Kasumi-1 (cell line): ENCODE measurements at regions not wholly inside any gene's neighbourhood (a gene's known extent, or its start where the extent isn't known, plus 50 kb on each side); places are given as distances from the start of the nearest gene placed in this dataset.
"Not testable (repeated sequence)": the region's sequence is repeated elsewhere in the genome, so short reads cannot be mapped to it uniquely, and the experiment has no call there.

Experiments
- DNase-seq, 2 experiments: peaks; one replicate each; lab custom pipeline; 2025; lab: John Stamatoyannopoulos, UW

DNA sequence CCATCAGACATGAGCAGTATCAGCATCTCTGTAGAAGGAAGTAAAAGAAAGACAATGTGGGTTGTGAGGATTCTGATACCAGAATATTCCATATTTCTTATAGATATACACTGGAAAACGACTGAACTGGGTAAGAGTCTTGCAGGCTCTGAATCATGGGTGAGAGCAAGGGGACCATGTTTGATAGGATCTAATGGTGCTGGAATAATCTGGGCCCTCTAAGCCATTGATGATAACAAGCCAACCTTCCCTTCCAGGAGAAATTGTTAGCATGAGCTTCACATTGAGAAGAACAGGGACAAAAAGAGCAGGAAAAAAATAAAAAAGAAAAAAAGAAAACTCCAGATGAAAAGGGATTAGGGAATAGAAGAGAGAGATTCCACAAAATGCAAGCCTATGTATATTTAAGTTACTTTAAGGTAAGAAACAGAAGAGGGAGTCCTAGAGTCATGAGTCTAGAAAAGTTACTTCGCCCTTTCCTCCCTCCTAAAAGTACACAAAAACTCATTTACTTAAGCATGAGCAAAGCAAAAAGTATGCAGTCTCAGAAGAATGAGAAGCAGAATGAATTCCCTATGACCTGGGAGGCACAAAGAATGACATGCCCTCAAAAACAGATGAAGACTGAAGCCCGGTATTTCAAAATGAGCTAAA is 181.9 kb downstream of the TMEM26 start:
- no peak for DNase-seq

DNA sequence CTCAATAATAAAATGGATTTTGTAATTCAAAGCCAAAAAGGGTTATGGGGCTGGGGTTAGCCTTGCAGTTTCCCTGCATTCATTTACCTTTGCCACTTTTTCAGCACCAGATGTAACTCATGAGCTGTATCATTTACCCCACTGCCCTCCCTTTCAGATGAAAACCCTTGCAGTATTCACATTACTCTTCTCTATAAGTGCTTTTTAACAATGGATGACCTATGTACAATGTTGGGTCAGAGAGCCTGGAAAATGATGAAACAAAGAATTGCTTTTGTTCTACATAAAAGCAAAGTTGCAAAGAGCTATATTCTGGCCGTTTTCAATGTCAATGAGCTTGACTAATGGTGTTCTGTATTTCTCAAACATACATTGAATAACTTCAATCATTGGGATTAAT is 189.7 kb downstream of the TMEM26 start:
- no peak for DNase-seq

- DNase-seq, result no peak
Measured at GRCh38 chr10:61262486-61263261, 190.5 kb downstream of the TMEM26 start.

DNA sequence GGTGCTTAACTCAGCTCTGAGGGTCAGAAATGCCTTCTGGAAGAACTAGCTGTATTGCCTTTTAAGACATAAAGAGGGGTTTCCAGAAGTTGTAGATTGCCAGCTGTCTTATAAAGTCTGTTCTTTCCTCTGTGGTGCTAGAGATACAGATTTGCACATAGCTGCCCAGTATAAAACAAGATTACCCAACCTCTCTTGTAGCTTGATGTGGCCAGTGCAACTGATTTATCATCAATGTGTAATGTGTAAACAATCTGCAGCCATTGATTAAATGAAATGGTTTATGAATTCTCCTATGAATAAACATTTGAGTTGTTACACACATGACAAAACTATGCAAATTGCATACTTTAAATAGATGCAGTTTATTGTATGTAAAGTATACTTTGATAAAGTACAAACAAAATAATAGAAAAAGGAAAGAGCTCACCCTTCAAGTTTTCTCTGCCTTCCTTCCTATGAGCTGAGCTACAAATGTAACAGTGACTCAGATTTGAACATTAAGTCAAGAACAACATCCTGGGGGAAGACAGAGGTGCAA is 195.2 kb downstream of the TMEM26 start:
- DNase-seq, result no peak

GRCh38 chr10:61257136-61257535 is 196.0 kb downstream of the TMEM26 start:
- no peak for DNase-seq

- not testable (repeated sequence) for DNase-seq
Measured at GRCh38 chr10:61252326-61252725, 200.9 kb downstream of the TMEM26 start.

- no peak for DNase-seq
Measured at GRCh38 chr10:61251089-61251488, 202.1 kb downstream of the TMEM26 start.

DNA sequence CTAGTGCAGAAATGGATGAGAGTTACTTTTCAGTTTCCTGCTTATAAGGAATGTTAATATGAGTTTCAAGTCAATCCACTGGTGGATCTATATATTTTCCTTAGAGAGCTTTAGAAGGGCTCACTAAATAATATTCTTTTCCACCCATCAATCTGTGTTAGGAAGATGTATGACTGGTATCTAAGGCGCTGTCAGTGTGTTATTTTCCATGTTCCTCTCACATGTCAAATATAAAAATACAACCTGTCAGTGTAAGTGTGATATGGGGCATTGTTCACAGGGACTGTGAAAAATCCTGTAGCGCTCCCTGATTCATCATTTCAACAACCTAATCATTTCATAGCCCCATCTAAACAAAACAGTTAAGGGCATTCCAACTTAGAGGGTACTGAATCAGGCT is 203.1 kb downstream of the TMEM26 start:
- no peak for DNase-seq

DNA sequence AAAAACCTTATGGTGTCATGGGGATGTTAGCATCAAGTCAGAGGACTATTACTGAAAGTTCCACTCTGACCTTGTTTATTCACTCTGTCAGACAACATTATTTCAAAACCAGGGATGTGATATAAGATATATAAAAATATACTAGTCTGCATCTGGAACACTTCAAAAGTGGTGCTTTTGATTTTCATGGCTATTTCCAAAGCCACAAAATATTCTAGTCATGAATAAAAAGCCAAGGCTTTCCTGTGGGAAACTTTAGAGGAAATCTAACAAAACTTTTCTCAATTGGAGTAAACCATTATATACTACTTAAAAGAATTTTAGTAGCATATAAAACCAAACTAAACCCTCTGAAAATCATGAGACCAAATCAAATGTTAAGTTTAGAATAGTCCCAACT is 205.2 kb downstream of the TMEM26 start:
- DNase-seq, result no peak

DNA sequence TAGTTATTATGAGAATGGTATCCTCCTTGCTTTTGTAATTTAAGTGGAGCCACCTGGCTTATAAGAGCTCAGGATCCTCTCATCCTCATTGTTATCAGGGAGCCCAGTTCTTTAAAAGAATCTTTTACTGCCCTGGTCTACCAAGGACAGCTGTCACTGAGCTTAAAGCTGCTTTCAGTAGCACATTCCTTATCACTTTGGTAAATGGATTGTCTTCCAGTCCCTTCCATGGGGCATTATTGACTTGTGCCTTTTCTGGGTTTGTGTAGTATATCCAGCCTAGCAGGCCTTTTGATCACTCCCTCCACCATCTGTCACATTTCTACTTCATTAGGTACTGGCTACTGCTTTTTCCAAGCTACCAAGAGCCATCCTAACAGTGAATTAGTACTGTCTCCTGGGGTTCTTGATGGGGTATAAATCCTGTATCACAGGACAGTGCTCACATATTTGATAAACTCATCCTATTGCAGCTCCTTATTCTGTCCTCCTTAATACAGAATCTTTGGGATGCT is 208.9 kb downstream of the TMEM26 start:
- DNase-seq, result no peak

DNA sequence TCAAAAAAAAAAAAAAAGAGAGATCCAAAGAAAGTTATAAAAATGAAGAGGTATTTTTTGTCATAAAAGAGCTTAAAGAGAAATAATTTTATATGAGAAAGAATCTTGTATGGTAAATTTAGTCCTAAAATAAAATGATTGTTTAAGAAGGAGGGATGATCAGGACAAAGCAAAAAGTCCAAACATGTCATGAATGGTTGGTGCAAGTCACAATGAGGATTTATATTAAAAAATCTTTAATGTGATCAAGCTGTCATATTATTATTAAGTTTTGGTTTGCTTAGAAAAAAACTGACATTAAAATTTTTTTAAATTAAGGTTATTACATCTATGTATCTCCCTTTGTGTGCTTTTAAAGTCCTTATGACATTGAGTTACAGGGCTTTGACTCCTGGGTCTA is 220.4 kb downstream of the TMEM26 start:
- DNase-seq, result no peak

DNA sequence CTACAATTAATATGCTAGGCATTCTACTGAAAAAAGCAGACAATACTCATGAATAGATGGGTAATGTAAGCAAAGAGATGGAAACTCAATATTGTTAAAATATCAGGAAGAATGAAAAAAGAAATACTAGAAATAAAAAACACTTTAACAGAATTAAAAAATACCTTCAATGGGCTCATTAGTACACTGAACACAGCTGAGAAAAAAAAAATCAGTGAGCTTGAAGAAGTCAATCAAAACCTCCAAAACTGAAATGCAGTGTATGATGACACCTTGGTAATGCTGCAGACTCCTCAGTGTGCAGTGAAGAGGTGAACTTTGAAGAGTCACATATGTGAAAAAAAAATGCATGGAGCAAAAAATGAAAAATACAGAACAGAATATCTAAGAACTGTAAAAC is 227.2 kb downstream of the TMEM26 start:
- DNase-seq, result no peak

DNA sequence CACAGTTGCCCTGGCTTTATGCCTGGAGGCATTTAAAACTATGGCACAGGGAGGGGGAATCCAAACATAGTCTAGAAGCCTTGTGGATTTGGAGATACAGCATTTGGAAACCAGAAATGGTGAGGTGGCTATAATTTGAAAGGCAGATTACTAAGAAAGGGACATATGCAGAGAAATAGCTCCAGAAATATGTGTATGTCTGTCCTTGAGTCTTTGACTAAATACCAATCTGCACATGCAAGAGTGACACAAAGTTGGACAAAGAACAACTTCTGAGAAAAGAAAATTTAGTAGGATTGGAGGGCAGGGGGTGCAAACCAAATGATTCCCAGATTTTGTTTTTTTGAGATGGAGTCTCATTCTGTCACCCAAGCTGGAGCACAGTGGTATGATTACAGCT is 229.6 kb downstream of the TMEM26 start:
- DNase-seq, result no peak

- DNase-seq, result no peak
Measured at GRCh38 chr10:61219696-61220095, 233.5 kb downstream of the TMEM26 start.

GRCh38 chr10:61217851-61218565 is 235.2 kb downstream of the TMEM26 start:
- no peak for DNase-seq

- no peak for DNase-seq
Measured at GRCh38 chr10:61215246-61215645, 237.9 kb downstream of the TMEM26 start.

- peak in 1 of 2 experiments; percentile 8 for DNase-seq
Measured at GRCh38 chr10:61211468-61211867, 241.7 kb downstream of the TMEM26 start.

GRCh38 chr10:61197057-61197456 is 253.1 kb upstream of the RHOBTB1 start:
- no peak for DNase-seq

- no peak for DNase-seq
Measured at GRCh38 chr10:61195211-61195610, 251.2 kb upstream of the RHOBTB1 start.

DNA sequence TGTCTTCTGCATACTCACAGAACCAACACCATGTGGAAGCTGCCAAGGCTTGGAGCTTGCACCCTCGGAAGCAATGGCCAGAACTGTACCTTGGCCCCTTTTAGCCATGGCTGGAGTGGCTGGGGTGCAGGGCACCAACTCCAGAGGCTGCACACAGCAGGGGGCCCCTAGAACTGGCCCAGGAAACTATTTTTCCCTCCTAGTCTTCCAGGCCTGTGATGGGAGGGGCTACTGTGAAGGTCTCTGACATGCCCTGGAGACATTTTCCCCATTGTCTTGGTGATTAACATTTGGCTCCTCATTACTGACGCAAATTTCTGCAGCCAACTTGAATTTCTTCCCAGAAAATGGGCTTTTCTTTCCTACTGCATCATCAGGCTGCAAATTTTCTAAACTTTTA is 248.6 kb upstream of the RHOBTB1 start:
- not testable (repeated sequence) for DNase-seq

GRCh38 chr10:61192042-61192441 is 248.1 kb upstream of the RHOBTB1 start:
- no peak for DNase-seq

GRCh38 chr10:61189912-61190311 is 245.9 kb upstream of the RHOBTB1 start:
- no peak for DNase-seq

DNA sequence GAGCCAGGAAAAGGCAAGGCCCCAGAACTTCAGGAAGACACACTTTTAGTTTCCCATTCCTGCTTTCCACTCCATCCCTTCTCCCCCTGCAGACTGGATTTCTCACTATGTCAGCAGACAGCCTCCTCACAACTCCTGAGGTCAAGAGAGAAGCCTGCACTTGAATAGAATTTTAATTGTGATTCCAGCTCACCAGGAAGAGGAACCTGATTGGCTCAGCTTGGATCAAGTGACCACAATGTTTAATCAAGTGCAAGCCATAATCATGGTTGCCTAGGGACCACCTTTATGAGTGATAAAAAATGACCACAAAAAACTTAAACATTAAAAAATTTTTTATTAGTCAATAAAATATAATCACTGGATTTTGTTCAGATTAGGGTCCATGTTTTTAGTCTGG is 244.7 kb upstream of the RHOBTB1 start:
- DNase-seq, result no peak
